Fibroblast of pulmonary artery (primary cell): ENCODE measurements at regions not wholly inside any gene's neighbourhood (a gene's known extent, or its start where the extent isn't known, plus 50 kb on each side); places are given as distances from the start of the nearest gene placed in this dataset.
"Not testable (repeated sequence)": the region's sequence is repeated elsewhere in the genome, so short reads cannot be mapped to it uniquely, and the experiment has no call there.

Source experiments
- DNase-seq: peaks from one replicate; pipeline ENCODE4 v3.0.0-alpha.2; 2010; ENCODE audit warnings: low read depth
- H3K4me3 ChIP-seq: replicated peaks from 2 replicates; pipeline ENCODE4 v1.5.1; 2011; ENCODE audit warnings: low read depth, mild to moderate bottlenecking, control low read depth, low read length, moderate library complexity
- CTCF ChIP-seq: IDR thresholded peaks from 2 replicates; pipeline ENCODE4 v1.5.1; 2011; ENCODE audit warnings: mild to moderate bottlenecking, control low read depth, low read length, inconsistent platforms; ENCODE audit errors: missing control alignments

DNA sequence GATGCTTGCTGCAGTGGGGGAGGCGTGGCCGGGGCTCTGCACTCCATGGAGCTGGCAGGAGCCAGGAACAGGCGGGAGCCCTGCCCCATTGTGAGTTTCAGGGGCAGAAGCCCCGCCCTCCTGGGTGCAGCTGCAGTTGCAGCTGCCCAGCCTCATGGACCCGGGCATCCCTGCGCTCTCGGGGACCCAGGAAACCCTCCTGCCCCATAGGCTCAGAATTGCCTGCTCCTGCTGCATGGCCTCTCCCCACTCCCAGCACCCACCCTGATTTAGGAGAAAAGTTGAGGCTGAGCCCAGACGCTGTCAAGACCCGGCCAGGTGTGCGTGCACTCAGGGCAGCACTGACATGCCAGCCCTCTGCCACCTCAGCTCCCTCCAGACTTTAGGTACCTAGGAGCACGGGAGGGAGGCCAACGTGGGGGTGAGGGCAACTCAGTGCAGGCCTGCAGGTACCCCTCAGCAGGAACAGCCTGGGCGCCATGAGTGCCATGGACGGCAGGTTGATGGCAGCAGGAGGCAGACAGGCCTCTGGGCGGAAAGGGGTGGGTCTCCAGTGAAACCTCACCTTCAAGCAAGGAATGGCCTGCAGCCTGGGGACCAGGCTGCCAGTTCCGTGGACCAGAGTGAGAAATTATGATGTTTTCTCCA is 67.2 kb upstream of the MAGEB2 start:
- DNase-seq, result no peak
- no peak for TF ChIP-seq CTCF

DNA sequence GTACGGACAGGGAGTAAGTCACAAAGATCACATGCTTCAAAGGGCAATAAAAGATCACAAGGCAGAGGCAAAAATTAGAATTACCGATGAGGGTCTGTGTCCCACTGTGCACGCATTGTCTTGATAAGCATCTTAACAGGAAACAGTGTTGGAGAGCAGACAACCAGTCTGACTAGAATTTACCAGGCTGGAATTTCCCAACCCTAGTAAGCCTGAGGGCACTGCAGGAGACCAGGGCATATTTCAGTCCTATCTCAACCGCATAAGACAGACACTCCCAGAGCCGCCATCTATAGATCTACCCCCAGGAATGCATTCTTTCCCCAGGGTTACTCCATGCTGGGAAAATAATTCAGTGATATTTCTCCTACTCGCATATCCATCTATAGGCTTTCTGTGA is 66.2 kb upstream of the MAGEB2 start:
- DNase-seq, H3K4me3 ChIP-seq: not testable (repeated sequence)

More for the DNA sequence above, 67.2 kb upstream of the MAGEB2 start:
- H3K4me3 ChIP-seq, result no peak overlapping the region

- DNase-seq, result no peak
- H3K4me3 ChIP-seq, result no peak overlapping the region
- no peak for TF ChIP-seq CTCF
These were observed 65.0 kb upstream of the MAGEB2 start for GRCh38 chrX:30150196-30150895.

DNA sequence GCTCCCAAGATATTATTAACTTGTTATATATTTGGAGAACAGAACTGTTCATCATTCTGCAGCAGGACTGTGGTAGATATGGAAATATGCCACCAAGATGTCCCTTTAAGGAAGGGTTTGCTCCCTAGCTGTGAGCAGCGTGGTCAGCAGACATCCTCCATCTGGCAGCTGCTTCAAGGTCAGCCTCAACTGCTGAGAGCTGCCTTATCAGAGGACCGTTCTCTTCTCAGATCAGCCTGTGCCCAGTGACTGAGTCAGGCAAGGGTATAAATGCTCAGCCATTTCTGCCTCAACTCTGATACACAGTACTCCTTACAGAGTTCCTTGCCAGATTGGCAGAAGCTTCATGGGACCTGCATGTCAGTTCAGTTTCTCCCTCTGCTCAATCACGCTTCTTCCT is 63.4 kb upstream of the MAGEB2 start:
- H3K4me3 ChIP-seq, result no peak overlapping the region
- DNase-seq, result no peak
- TF ChIP-seq CTCF, result no peak

- no peak for DNase-seq
- TF ChIP-seq CTCF, result no peak
- no peak overlapping the region for H3K4me3 ChIP-seq
These were observed 62.0 kb upstream of the MAGEB2 start for GRCh38 chrX:30153175-30153880.

- H3K4me3 ChIP-seq, result no peak overlapping the region
- no peak for TF ChIP-seq CTCF
- peak; percentile 6 for DNase-seq
These were observed 61.5 kb upstream of the MAGEB2 start for GRCh38 chrX:30153881-30154260.

DNA sequence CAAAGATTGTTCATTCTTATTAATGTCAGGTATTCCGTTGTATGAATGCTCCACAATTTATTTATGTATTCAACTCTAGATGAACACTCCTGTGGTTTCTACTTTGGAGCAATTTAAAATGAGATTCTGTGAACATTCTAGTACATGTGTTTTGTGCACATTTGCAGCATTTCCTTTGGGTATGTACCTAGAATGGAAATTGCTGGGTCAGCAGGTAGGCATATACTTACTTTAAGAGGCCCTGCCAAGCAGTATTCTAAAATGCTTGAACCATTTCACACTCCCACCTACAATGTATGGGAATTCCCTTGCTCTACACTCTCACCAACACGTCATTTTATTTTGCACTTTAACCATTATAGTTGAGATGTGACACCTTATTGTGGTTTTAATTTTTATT is 59.4 kb upstream of the MAGEB2 start:
- H3K4me3 ChIP-seq, result no peak overlapping the region
- TF ChIP-seq CTCF, result no peak

More for the DNA sequence above, 59.4 kb upstream of the MAGEB2 start:
- DNase-seq, result no peak
